ENCODE measurements at regions not wholly inside any gene's neighbourhood (a gene's known extent, or its start where the extent isn't known, plus 50 kb on each side); places are given as distances from the start of the nearest gene placed in this dataset.
A peak's percentile ranks its signal among the peaks of the same experiment; 100 is the strongest.

DNA sequence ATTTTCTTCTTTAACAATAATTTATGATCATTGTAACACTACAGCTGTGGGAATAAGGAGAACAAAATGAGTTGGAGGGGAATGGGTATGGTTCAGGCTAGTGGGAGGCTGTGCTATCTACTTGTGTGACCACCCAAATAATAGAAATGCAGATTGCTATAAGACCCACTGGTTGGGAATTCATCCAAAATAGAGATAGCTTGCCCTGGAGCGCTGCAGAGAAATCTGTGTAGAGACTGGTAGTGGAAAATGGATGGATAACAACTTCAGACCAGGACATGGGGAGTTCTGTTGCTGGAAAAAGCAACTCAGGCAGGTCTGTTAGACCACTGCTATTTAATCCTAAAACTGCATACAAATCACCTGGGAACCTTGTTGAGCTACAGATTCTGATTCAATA is 137.1 kb upstream of the MKLN1 start:
- no peak for DNase-seq

DNA sequence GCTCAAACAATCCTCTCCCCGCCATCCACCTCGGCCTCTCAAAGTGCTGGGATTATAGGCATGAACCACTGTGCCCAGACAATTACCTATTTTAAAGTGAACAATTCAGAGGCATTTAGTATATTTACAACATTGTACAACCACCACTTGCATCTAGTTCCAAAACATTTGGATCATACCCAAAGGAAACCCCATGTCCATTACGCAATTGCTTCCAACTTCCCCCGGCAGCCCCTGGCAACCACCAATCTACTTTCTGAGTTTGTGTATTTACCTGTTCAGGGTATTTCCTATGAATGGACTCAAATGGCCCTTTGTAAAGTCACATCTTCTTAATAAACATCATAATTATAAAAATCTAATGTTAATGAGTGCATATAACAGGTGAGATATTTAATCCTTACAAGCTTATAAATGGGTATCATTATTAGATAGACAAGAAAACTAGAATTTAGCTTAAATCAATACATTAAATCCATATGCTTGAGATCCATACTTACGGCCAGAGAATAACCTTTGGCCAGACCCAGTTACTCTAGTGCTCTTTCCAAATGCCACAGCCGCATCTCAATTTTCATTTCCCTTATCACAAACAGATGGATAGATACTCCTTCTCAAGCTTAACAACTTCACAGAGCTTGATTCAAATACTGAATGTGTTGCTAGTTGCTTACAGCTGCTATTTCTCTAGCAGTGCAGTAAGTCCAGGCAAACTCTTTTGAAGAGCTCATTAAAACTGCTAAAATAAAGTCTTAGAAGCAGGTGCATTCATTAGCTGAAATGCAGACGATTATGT is 133.4 kb upstream of the MKLN1 start:
- DNase-seq, result no peak

DNA sequence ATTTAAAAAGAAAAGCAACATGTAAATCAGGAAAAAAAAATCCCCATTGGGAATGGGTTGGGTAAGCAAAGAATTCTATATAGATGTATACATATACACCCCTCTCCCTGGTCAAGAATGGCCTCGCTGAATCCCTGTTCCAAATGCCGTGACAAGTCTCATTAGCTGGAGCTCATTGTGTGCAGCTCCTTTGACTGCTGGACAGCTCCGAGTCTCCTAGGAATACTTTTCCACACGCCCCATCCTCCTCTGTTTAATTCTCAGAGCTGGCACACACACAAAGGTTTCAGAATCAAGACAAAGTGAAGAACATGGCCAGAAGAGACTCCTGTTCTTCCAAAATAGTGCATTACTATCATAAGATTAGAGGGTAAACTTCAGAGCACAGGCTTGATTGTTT is 130.9 kb upstream of the MKLN1 start:
- DNase-seq, result peak; percentile 26

DNA sequence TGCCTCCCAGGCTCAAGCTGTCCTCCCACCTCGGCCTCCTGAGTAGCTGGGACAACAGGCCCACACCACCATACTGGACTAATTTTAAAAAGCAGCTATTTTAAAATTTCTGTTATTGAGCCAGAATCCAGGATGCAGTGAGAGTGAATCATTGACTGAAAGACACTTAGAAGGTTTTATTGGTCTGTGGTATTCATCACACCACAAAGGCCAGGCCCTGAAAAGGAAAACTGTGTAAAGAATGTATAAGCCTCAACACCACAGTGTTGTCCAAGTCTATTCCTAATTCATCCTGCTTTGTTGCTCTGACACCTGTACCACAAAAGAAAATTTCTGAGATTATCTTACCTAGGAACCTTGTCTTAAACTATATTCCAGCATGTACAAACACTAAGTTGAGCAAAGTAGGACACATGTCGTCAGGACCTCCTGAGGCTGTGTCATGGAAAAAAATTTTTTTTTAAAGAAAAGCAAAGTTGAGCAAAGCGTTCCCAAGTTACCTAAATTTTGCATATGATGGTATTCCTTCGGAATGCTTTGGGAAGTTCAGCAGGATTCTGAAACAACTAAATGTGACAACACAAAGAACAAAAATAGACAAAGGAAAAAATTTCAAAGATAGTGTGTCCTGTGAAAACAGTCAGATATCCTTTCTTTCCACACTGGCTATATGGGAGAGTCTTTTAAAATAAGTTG is 129.6 kb upstream of the MKLN1 start:
- DNase-seq, result no peak

DNA sequence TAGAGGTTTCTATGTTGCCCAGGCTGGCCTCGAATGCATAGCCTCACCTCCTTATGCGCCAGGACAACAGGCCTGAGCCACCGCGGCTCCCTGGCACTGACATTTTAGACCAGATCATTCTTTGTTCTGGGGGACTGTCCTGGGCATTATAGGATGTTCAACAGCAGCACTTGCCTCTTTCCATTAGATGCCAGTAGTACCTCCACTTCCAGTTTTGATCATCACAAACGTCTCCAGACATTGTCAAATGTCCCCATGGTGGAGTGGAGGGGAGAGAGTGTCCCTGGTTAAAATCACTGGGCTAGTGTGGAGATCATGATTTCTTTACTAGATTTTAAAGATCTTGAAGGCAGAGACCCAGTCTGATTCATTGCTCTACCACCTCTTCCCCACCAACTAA is 125.2 kb upstream of the MKLN1 start:
- DNase-seq, result no peak

DNA sequence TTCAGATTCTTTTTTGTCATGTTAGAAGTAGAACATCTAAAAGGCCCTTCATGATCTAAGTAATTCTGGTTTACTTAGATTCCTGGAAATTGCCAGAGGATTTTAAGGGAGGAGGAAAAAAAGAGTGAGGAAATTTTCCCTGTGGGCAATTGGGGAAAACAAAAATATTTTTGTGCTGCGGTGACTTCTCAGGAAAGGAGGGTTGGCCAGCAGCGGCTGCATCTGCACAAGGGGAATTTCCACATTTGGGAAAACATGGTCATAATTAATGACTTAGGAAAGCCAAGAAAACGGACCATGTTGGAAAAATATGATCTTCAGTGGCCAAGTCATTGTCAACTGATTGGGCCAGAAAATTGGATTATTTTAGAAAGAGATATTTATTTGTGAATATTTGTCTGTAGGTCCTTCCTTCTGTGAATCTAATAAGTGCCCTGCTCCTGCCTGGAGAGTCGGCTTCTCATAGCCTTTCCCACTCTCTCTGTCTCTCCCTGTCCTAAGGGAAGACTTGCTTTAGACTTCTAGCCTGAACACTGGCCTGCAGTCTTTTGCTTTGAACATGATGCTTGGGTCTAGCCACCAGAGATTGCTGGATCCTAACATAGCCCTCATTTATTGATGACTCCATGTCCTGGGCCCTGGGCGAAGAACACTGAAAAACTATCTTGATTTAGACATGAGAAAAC is 124.2 kb upstream of the MKLN1 start:
- no peak for DNase-seq

DNA sequence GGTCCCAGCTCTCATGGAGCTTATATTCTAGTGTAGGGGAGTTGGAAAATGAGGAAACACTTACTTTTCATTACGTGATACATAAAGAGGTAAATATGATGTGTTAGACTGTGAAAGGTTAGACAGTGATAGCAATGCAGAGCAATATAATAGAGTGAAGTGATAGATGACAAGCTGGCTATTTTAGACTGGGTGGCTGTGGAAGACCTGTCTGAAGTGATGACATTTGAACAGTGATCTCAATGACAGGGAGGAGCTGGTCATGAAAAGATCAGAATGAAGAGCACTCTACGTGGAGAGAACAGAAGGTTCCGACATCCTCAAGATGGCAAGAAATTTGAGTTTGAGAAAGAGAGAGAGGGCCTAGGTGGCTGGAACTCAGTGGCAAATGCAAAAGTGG is 118.9 kb upstream of the MKLN1 start:
- DNase-seq, result no peak

DNA sequence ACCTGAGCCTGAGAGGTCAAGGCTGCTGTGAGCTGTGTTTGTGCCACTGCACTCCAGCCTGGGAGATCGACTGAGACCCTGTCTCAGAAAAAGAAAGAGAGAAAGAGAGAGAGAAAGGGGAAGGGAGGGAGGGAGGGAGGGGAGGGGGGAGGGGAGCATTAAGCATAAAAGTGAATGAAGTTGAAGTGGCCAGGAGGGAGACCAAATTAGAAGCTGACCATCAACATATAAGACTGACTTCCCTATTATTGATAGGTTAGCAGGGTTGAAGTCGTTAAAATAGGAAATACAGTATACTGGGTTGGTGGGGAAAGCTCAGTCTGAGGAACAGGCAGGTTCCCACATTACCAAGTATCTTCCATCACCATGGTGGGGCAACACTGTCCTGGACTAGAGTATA is 117.1 kb upstream of the MKLN1 start:
- no peak for DNase-seq

DNA sequence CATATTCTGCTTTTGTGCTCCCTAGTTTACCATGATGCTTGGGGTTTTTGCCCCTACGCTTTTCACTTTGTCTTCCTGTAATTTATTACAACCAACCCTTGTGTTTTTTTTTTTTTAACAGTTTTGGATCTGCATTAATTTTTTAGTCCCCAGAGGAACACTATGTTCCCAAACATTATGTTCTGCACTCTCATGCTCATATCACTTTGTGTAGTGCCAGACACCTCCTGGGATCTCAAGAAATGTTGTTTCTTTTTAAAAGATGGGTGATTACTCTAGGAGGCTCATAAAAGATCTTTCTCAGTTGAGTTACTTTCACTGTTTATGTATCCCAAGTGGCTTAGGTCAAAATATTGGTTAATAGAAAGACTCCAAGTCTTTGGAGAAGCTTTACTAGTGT is 116.2 kb upstream of the MKLN1 start:
- DNase-seq, result no peak

DNA sequence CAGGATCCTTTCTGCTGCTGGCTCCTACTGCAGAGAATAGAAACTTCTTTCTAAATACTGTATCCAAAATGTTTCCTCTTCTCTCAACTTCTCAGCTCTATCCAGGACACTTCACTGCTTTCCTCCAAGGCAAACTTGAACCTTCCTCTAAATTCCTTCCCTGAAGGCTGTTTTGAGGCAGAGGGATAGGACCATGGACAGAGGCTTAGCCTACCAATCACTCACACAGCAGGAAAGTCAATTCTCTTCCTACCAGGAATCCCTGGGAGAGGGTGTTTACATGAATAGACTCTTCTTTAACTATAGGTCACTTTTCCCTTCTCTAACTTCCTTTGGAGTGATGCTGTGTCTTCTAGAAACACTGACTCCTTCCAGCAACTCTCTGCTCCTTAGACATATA is 115.6 kb upstream of the MKLN1 start:
- DNase-seq, result no peak

DNA sequence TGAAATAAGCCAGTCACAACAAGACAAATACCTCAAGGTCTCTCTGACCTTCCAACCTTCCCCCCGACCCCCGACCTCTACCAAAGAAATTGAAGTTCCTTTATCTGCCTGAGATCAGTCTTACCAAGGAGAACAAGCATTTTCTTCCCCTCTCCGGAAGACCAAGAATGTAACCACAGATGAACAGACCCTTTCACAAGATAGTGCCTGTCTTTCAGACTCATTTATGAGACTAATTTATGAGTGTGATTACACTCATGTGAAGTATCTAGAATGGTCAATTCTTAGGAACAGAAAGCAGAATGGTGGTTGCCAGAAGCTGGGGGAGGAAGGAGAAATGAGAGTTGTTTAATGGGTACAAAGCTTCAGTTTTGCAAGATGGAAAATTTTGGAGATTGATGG is 108.9 kb upstream of the MKLN1 start:
- no peak for DNase-seq

DNA sequence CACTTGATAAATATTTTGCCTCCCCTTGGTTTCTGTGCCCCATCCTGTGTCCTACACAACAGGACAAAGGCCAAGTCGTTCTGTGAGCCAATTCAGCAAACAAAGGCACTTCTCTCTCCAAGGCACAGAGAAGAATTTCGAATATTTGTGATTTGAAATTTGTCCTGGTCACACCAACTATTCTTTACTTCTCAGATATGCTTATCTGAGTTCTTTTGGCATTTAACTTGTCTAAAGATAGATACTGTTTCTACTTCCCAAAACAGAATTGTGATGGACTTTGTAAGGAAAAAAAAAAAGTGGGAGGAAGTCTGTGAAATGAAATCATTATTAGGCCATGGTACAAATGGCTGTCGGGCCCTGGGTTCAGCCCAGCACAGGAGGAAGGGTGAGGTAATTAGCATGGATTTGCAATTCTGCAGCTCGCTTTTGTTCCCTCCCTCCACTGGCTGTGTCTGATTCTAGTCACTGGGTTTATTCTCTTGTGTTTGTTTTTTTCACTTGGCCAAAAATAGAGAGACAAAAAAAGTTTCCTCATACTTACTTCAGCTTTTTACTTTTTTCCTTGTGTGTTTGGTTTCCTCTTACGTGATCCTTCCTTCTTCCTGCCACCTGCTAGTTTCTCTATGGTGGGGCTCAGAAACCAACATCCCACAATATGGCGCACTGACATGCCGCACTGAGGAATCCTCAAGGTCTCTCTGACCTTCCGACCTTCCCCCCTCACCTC is 108.2 kb upstream of the MKLN1 start:
- DNase-seq, result peak; percentile 41

DNA sequence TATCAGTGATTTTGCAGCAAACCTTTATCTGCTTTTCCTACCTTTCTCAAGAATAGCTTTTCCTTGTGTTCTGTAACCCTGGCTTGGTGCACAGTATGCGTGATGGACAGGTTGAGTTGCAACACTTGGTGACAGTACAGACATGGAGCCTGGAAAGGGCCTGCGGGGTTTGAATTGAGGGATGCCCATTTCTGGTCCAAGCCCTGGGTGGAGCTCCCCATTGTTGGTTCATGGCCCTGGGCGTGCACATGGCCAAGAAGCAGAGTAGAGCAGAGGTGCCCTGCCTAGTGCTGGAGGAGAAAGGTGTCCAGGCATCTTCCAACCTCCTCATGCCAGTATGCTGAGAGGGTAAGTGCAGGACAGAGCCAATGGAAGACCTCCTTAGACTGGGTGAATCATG is 106.6 kb upstream of the MKLN1 start:
- no peak for DNase-seq

DNA sequence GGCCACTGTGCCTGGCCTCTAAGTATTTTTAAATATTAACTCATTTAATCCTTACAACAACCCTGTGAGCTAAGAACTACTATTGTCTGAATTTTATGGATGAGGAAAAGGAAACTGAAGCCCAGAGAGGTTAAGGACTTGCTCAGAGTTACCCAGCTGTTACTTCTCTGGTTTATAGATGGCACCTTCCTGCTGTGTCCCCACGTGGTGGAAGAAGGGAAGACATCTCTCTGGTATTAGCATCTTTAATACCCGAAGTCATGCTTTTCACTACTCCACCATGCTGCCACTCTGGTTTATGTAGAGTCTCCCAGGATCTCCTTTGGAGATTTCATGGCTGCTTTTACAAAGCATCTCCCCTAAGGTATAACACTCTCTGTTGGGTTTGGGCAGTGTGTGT is 105.5 kb upstream of the MKLN1 start:
- no peak for DNase-seq

DNA sequence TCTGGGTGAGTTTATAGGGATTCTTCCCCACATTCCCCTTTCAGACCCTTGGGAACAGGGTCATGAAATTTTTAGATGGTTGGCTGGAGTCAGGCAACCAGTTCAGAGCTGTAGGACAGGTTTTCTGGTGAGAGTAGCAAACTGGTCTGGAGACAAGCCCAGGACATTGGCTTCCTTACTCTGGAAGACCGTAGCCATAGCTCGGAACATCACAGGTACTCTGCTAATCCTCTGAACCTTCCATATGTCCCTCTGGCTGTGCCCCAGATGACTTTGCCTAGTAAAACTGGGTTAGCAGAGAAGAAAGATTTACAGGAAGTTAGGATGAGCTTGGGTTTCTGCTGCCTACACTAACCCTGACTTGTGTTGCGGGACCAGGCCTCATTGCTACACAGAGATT is 104.5 kb upstream of the MKLN1 start:
- DNase-seq, result no peak

DNA sequence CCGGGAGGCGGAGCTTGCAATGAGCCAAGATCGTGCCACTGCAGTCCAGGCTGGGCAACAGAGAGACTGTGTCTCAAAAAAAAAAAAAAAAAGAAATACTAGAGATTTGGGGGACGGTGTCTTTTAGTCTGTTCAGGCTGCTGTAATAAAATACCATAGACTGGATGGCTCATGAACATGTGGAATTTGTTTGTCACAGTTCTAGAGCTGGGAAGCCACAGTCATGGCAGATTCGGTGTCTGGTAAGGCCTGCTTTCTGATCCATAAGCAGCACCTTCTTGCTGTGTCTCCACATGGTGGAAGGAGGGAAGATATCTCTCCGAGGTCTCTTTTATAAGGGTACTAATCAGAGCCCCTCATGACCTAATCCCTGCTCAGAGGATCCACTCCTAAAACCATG is 102.7 kb upstream of the MKLN1 start:
- no peak for DNase-seq

DNA sequence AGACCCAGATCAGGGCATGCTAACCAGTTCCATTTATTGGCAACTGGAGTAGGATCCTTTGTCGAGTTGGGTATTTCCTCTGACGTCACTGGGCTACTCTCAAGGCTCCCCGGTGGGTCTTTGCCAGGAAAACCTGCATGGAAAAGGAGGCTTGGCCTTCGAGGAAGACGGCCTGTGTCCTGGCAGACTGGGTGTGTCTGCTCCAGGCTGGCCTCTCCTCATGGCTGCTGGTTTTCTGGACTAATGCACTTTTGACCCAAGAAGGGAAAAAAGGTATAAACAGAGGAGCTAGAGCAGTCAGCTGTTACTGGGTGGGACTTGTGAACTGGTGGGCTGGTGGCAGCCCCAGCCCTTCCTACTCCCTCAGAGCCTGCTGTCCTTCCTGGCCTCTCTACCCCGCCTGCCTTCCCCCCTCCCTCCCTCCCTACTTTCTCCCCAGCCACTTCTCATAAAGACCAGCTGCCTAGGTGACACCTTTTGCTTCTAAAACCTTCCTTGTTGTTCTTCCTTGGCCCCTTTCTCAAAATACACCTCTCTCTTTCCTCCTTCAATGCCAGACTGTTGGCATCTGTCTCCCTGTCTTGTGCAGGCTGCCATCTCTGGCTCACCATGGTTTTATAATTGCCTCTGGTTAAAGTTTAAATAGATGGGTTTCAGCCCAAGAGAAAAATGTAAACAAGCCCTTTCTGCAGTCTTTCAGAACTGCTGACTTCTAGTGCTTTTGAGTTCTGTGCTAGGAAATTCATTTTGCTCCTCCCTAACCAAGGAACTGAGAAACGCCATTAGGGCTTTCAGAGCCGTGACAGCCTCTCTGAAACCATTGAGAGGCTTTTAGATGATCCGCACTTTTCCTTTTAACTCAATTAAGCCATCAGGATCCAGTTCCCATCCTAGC is 101.8 kb upstream of the MKLN1 start:
- DNase-seq, result peak; percentile 68

DNA sequence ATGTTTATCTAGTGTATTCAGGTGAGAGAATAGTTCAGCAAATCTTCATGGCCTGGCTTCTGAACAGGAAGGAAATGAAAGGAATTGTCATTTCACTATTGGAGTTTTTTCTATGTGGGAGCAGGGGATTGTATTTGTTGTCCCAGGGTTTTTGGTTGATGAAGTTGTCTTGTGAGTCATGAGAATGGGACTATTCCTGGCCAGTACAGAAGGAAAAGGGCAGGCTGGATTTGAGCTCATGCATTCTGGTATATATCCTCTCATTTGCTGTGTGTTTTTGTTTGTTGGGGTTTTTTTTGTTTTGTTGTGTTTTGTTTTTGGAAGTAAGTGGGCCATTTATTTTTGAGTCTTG is 101.2 kb upstream of the MKLN1 start:
- DNase-seq, result no peak

DNA sequence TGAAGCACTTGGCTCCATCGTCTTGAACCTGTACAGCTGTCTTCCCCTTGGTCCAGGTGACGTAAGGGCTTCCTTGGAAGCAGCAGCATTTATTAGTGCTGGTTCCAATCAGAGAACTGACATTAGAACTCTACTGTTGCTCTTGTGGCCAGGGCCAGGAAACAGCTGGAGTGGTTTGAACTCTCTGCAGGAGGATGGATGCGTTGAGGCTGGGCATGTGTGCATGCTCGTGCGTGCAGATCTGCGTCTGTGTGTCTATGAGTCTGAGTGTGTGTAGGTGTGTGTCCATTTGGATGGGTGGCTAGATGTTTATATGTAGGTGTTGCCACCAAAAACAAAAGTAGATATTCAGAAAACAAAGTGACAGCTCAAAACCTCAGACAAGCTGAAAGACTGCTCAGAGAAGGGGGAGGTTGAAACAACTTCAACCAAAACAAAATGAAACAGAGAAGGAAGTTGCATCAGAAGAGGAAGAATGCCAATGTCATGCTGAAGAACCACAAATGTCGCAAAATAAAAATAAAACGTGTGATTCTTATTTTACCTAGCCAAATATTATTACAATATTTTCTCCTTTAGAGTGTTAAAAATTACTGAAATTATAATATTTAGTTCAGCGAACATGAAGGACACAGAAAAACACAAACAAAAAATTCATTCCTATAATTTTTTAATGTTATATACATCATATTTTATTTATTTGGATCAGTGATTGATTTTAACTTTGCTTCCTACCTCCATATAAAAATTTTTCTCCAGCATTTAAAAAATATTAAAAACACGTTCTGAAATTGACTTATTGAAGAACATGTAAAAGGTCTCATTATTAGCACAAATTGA is 96.1 kb upstream of the MKLN1 start:
- DNase-seq, result peak; percentile 36

DNA sequence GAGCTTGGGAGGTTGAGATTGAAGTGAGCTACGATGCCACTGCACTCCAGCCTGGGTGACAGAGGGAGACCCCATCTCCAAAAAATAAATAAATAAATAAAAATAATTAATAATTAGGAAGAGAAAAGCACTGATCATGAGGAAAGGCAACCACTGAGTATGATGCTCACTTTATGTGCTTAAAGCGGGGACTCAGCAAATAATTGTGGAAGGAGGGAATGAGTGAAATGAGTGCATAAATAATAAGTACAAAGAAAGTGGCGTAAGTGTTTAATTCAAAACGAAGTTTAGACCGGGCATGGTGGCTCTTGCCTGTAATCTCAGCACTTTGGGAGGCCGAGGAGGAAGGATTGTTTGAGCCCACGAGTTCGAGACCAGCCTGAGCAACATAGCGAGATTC is 94.9 kb upstream of the MKLN1 start:
- DNase-seq, result no peak

DNA sequence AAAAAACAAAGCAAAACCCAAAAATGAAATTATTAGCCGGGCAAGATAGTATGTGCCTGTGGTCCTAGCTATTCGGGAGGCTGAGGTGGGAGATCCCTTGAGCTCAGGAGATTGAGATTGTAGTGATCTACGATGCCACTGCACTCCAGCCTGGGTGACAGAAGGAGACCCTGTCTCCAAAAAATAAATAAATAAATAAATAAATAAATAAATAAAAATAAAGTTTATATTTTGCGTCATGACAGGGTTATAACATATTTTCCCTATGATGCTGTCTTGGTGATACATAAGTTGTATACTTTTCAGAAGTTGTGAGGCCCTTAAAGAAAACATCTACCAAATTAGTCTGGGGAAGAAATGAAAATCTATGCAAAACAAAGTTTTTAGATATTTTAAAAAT is 94.5 kb upstream of the MKLN1 start:
- DNase-seq, result no peak

Data from femur (tissue), 1 donor.